ENCODE measurements at regions not wholly inside any gene's neighbourhood (a gene's known extent, or its start where the extent isn't known, plus 50 kb on each side); places are given as distances from the start of the nearest gene placed in this dataset.

DNA sequence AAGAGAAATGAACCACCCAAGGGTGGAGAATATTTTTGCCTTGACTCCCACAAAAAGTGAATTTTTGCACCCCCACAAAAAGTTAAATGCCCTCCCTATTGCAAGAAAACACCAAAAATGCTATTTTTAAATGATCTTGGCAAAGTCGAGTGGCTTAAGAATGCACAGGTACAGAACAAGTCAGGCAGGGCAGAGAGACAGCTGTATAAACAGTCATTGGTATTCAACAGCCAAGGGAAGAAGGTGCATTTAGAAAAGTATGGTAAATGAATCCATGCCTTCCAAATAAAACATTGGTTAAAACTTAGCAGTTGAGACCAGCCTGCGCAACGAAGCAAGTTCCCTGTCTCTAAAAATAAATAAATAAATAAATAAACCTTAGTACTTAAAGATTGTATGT lies 169.3 kb downstream of the CHIC2 start:
- TF ChIP-seq POLR2A (IDR thresholded peaks at IDR 0.05), result no peak
- TF ChIP-seq, protein P1, sequence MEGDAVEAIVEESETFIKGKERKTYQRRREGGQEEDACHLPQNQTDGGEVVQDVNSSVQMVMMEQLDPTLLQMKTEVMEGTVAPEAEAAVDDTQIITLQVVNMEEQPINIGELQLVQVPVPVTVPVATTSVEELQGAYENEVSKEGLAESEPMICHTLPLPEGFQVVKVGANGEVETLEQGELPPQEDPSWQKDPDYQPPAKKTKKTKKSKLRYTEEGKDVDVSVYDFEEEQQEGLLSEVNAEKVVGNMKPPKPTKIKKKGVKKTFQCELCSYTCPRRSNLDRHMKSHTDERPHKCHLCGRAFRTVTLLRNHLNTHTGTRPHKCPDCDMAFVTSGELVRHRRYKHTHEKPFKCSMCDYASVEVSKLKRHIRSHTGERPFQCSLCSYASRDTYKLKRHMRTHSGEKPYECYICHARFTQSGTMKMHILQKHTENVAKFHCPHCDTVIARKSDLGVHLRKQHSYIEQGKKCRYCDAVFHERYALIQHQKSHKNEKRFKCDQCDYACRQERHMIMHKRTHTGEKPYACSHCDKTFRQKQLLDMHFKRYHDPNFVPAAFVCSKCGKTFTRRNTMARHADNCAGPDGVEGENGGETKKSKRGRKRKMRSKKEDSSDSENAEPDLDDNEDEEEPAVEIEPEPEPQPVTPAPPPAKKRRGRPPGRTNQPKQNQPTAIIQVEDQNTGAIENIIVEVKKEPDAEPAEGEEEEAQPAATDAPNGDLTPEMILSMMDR (IDR thresholded peaks at IDR 0.05), result no peak
